ENCODE measurements at regions not wholly inside any gene's neighbourhood (a gene's known extent, or its start where the extent isn't known, plus 50 kb on each side); places are given as distances from the start of the nearest gene placed in this dataset.

DNA sequence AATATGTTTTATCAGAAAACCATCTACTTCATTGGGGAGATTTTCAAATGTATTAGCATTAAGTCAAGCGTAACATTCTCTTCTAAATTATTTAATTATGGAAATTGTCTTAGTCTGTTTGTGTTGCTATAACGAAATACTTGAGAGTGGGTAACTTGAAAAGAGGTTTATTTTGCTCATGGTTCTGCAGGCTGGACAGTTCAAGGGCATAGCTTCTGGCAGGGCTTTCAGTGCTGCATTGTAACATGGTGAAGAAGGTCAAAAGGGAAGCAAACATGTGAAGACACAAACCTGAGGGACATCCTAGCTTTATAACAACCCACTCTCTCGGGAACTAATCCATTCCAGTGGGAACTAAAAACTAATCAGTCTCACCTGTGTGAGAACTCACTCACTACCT, 84.3 kb upstream of the TMPO start:
- no peak overlapping the region for H3K27ac ChIP-seq (ENCODE audit: low read depth, low read length)
- peaks cover 0 to 13% (median 3%) of the 10 kb centered on the region in 5 donors for H3K36me3 Mint-ChIP-seq
- no peaks in the 10 kb centered on the region for H3K27me3 ChIP-seq (ENCODE audit: control insufficient read depth in 2 of 2, insufficient read depth in 2 of 2, low read length in 2 of 2)
- CTCF ChIA-PET = no interaction called here
- peaks cover 16 to 32% (median 18%) of the 10 kb centered on the region in 5 donors for H3K27me3 Mint-ChIP-seq
- ATAC-seq (no peak), DNase-seq (no peak)
- H3K4me1 ChIP-seq (ENCODE audit: control insufficient read depth in 2 of 2, insufficient read depth in 2 of 2, low read length in 2 of 2) = no peaks in the 10 kb centered on the region
- POLR2A ChIA-PET = no interaction called here
- no peak overlapping the region for H3K4me3 Mint-ChIP-seq
- H3K27ac Mint-ChIP-seq = no peak overlapping the region
- H3K4me1 Mint-ChIP-seq = no peaks in the 10 kb centered on the region
- peaks cover 0 to 16% (median 10%) of the 10 kb centered on the region in 11 donors for H3K9me3 Mint-ChIP-seq
- H3K4me3 ChIP-seq (ENCODE audit: low read length) = no peak overlapping the region
- no peaks in the 10 kb centered on the region for H3K9me3 ChIP-seq (ENCODE audit: control insufficient read depth in 2 of 3, low read length in 3 of 3)
- intact Hi-C loops (cut with micrococcal nuclease) = no loop called here
- H3K36me3 ChIP-seq (ENCODE audit: control insufficient read depth in 2 of 3, insufficient read depth in 3 of 3, low read length in 3 of 3) = no peaks in the 10 kb centered on the region

DNA sequence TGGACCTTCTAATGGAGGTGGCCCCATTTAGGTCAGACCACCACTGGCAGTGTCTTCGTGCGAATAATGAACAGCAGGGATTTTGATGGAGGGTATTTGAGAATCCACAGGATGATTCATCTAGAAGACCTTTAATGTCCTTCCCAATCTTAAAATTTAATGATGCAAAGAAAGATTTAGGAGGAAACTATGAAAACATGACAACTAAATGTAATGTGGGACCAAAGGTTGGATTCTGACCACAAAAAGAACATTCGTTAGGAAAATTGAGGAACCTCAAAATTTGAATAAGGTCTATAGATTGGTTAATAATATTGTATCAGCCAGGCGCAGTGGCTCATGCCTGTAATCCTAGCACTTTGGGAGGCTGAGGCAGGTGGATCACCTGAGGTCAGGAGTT, 78.2 kb upstream of the TMPO start:
- Histone ChIP-seq H3K4me3 (ENCODE audit: low read length) (no peak overlapping the region), H3K36me3 (ENCODE audit: control insufficient read depth in 2 of 3, insufficient read depth in 3 of 3, low read length in 3 of 3) (no peaks in the 10 kb centered on the region), H3K9me3 (ENCODE audit: control insufficient read depth in 2 of 3, low read length in 3 of 3) (no peaks in the 10 kb centered on the region), H3K4me1 (ENCODE audit: control insufficient read depth in 2 of 2, insufficient read depth in 2 of 2, low read length in 2 of 2) (no peaks in the 10 kb centered on the region), H3K27me3 (ENCODE audit: control insufficient read depth in 2 of 2, insufficient read depth in 2 of 2, low read length in 2 of 2) (peaks cover 0 to 3% of the 10 kb centered on the region in 2 donors), H3K27ac (ENCODE audit: low read depth, low read length) (no peak overlapping the region)
- Mint-ChIP-seq H3K27ac (no peak overlapping the region), H3K9me3 (peaks cover 0 to 16% (median 10%) of the 10 kb centered on the region in 11 donors), H3K4me3 (no peak overlapping the region), H3K36me3 (peaks cover 0 to 13% (median 3%) of the 10 kb centered on the region in 5 donors), H3K27me3 (peaks cover 36 to 55% (median 50%) of the 10 kb centered on the region in 5 donors), H3K4me1 (peaks cover 0 to 4% (median 0%) of the 10 kb centered on the region in 7 donors)
- DNase-seq (no peak), ATAC-seq (no peak)
- intact Hi-C loops (cut with micrococcal nuclease) = no loop called here
- POLR2A ChIA-PET = no interaction called here
- CTCF ChIA-PET = no interaction called here

DNA sequence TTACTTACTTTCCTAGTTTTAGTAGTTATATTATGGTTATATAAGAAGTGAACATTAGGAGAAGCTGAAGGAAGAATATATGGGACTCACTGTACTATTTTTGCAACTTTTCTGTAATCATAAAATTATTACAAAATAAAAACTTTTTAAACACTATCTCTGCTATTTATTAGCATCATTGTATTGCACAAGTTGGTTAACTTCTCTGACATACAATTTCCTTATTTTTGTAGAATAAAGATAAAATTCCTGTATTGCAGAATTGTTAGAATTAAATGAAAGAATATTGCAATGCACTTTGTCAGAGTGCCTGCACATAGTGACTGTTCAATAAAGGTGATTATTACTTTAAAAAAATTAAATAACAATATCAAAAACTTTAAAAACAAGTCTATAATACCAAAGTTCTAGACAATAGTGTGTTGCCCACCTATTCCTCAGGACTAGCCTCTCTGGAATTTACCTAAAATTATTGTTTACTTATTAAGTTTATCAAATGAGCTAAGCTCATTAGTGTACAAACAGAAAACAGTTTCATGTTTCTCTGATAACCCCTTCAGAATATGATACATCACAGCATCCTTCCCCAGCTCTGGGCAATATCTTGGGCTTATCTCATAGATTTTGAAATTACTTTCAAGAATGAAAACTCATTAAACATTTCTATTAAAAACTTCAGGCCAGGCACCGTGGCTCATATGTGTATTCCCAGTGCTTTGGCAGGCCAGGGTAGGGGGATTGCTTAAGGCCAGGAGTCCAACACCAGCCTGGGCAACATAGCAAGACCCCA, 77.4 kb upstream of the TMPO start:
- ATAC-seq (no peak), DNase-seq (no peak)
- H3K4me1 Mint-ChIP-seq = peaks cover 0 to 4% (median 0%) of the 10 kb centered on the region in 7 donors
- Histone ChIP-seq H3K4me3 (ENCODE audit: low read length) (no peak overlapping the region), H3K4me1 (ENCODE audit: control insufficient read depth in 2 of 2, insufficient read depth in 2 of 2, low read length in 2 of 2) (no peaks in the 10 kb centered on the region), H3K27me3 (ENCODE audit: control insufficient read depth in 2 of 2, insufficient read depth in 2 of 2, low read length in 2 of 2) (peaks cover 0 to 3% of the 10 kb centered on the region in 2 donors), H3K27ac (ENCODE audit: low read depth, low read length) (no peak overlapping the region), H3K36me3 (ENCODE audit: control insufficient read depth in 2 of 3, insufficient read depth in 3 of 3, low read length in 3 of 3) (no peaks in the 10 kb centered on the region), H3K9me3 (ENCODE audit: control insufficient read depth in 2 of 3, low read length in 3 of 3) (no peaks in the 10 kb centered on the region)
- ChIA-PET POLR2A (no interaction called here), CTCF (no interaction called here)
- peaks cover 0 to 16% (median 10%) of the 10 kb centered on the region in 11 donors for H3K9me3 Mint-ChIP-seq
- no peak overlapping the region for H3K4me3 Mint-ChIP-seq
- no peak overlapping the region for H3K27ac Mint-ChIP-seq
- intact Hi-C loops (cut with micrococcal nuclease) = no loop called here
- H3K36me3 Mint-ChIP-seq = peaks cover 0 to 13% (median 3%) of the 10 kb centered on the region in 5 donors
- peaks cover 36 to 58% (median 50%) of the 10 kb centered on the region in 5 donors for H3K27me3 Mint-ChIP-seq

DNA sequence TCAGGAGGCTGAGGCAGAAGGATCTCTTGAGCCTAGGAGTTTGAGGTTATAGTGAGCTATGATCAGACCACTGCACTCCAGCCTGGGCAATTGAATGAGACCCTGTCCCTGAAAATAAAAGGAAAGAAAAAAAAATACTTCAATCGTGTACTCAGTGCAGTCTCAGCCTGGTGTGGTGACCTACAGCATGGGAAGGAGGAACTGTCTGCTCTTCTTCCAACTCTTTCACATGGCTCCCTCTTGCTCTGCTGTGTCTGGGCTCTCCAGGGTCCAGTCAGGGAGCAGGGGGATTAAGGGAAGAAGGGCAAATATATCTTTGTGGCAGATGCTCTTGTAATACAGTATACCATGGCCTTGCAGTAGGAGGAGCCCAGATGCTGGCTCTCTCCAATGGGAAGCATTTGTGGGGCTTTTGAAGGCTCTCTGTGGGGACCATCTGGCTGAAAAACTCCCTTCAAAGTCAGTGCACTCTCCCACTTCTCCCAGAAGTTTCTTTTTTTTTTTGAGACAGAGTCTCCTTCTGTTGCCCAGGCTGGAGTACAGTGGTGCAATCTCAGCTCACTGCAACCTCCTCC, 76.6 kb upstream of the TMPO start:
- Mint-ChIP-seq H3K4me1 (peaks cover 0 to 4% (median 0%) of the 10 kb centered on the region in 7 donors), H3K4me3 (no peak overlapping the region), H3K27ac (no peak overlapping the region), H3K27me3 (peaks cover 36 to 61% (median 50%) of the 10 kb centered on the region in 5 donors), H3K9me3 (peaks cover 0 to 16% (median 10%) of the 10 kb centered on the region in 11 donors), H3K36me3 (peaks cover 0 to 13% (median 3%) of the 10 kb centered on the region in 5 donors)
- ChIA-PET POLR2A (no interaction called here), CTCF (no interaction called here)
- ATAC-seq = no peak
- H3K36me3 ChIP-seq (ENCODE audit: control insufficient read depth in 2 of 3, insufficient read depth in 3 of 3, low read length in 3 of 3) = no peaks in the 10 kb centered on the region
- intact Hi-C loops (cut with micrococcal nuclease) = no loop called here
- no peaks in the 10 kb centered on the region for H3K4me1 ChIP-seq (ENCODE audit: control insufficient read depth in 2 of 2, insufficient read depth in 2 of 2, low read length in 2 of 2)
- peaks cover 0 to 3% of the 10 kb centered on the region in 2 donors for H3K27me3 ChIP-seq (ENCODE audit: control insufficient read depth in 2 of 2, insufficient read depth in 2 of 2, low read length in 2 of 2)
- H3K27ac ChIP-seq (ENCODE audit: low read depth, low read length) = no peak overlapping the region
- DNase-seq = no peak
- no peaks in the 10 kb centered on the region for H3K9me3 ChIP-seq (ENCODE audit: control insufficient read depth in 2 of 3, low read length in 3 of 3)
- H3K4me3 ChIP-seq (ENCODE audit: low read length) = no peak overlapping the region

DNA sequence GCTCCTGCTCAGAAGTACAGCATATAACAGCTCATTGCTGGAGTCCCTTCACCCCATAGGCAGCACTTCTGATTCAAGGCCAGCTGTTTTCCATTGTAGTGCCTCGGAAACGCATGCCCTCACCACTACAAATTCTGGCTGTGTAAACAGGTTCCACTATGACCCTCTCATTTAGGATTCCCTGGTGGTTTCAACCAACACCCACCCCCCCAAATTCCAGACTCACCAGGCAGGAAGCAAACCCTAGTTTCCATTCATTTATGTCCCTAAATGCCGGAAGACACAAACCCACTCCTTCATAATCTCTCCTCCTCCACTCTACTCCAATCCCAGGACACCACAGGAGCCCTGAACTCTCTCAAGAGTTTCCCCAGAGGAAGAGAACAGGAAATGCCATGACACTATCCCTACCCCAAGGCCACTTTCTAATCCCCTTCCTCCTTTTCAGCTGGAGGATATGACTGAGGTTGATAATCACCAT, 75.9 kb upstream of the TMPO start:
- ATAC-seq (peak; percentile 71), DNase-seq (no peak)
- Histone ChIP-seq H3K4me1 (ENCODE audit: control insufficient read depth in 2 of 2, insufficient read depth in 2 of 2, low read length in 2 of 2) (no peaks in the 10 kb centered on the region), H3K27ac (ENCODE audit: low read depth, low read length) (no peak overlapping the region), H3K36me3 (ENCODE audit: control insufficient read depth in 2 of 3, insufficient read depth in 3 of 3, low read length in 3 of 3) (no peaks in the 10 kb centered on the region), H3K4me3 (ENCODE audit: low read length) (no peak overlapping the region), H3K9me3 (ENCODE audit: control insufficient read depth in 2 of 3, low read length in 3 of 3) (no peaks in the 10 kb centered on the region), H3K27me3 (ENCODE audit: control insufficient read depth in 2 of 2, insufficient read depth in 2 of 2, low read length in 2 of 2) (peaks cover 0 to 3% of the 10 kb centered on the region in 2 donors)
- Mint-ChIP-seq H3K9me3 (peaks cover 0 to 14% (median 8%) of the 10 kb centered on the region in 11 donors), H3K27ac (no peak overlapping the region), H3K4me3 (no peak overlapping the region), H3K27me3 (peaks cover 34 to 63% (median 47%) of the 10 kb centered on the region in 5 donors), H3K36me3 (peaks cover 0 to 13% (median 3%) of the 10 kb centered on the region in 5 donors), H3K4me1 (peaks cover 0 to 4% (median 0%) of the 10 kb centered on the region in 7 donors)
- ChIA-PET POLR2A (no interaction called here), CTCF (interaction anchor here (0.6 kb wide), 1 partner anchor 20 kb away, joined by 6 read pairs; no protein-coding TSS in a partner anchor)
- intact Hi-C loops (cut with micrococcal nuclease) = no loop called here

DNA sequence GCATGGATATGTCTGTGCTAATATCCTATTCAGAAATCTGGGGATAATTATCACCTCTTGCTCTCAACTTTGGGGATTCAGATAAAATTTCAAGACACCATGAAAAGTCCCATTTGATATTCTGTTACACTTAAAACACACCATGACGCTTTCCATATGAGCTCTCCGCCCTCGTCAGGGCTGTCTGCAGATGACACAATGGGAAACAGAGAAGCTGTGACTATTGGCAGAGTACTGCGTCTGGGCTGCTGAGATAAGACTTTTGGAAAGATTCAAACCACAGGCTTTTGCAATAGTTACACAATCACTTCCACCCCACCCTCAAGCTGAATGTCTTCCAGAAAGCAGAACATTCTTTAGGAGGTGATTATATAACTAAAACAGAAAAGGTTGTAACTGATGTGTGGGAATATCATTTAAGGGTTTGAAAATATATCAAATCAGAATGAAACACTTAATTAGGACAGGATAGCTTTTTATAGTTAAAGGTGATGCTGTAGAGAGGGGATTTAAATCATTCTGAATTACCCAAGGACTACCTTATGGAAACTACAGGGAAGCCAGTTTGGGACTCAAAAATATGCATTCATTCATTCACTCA, 75.3 kb upstream of the TMPO start:
- peaks cover 28 to 58% (median 42%) of the 10 kb centered on the region in 5 donors for H3K27me3 Mint-ChIP-seq
- H3K36me3 Mint-ChIP-seq = peaks cover 0 to 10% (median 3%) of the 10 kb centered on the region in 5 donors
- Histone ChIP-seq H3K4me3 (ENCODE audit: low read length) (no peak overlapping the region), H3K27me3 (ENCODE audit: control insufficient read depth in 2 of 2, insufficient read depth in 2 of 2, low read length in 2 of 2) (peaks cover 0 to 3% of the 10 kb centered on the region in 2 donors), H3K36me3 (ENCODE audit: control insufficient read depth in 2 of 3, insufficient read depth in 3 of 3, low read length in 3 of 3) (no peaks in the 10 kb centered on the region), H3K4me1 (ENCODE audit: control insufficient read depth in 2 of 2, insufficient read depth in 2 of 2, low read length in 2 of 2) (no peaks in the 10 kb centered on the region), H3K9me3 (ENCODE audit: control insufficient read depth in 2 of 3, low read length in 3 of 3) (no peaks in the 10 kb centered on the region), H3K27ac (ENCODE audit: low read depth, low read length) (no peak overlapping the region)
- no peak overlapping the region for H3K4me3 Mint-ChIP-seq
- DNase-seq = no peak
- intact Hi-C loops (cut with micrococcal nuclease) = no loop called here
- POLR2A ChIA-PET = no interaction called here
- no peak overlapping the region for H3K27ac Mint-ChIP-seq
- CTCF ChIA-PET = no interaction called here
- H3K9me3 Mint-ChIP-seq = peaks cover 0 to 8% (median 5%) of the 10 kb centered on the region in 11 donors
- peak; percentile 93 for ATAC-seq
- peaks cover 0 to 4% (median 0%) of the 10 kb centered on the region in 7 donors for H3K4me1 Mint-ChIP-seq
